ENCODE measurements at regions not wholly inside any gene's neighbourhood (a gene's known extent, or its start where the extent isn't known, plus 50 kb on each side); places are given as distances from the start of the nearest gene placed in this dataset.

GRCh38 chr1:101116006-101116405 lies 90.4 kb upstream of the DPH5 start:
- no peaks in the 10 kb centered on the region for H4K20me1 ChIP-seq (replicated peaks; ENCODE audit: control insufficient read depth, extremely low read depth, insufficient read depth, low read length)
- H3K4me1 ChIP-seq (ENCODE audit: control insufficient read depth, extremely low read depth, insufficient read depth, low read length) = peaks cover 12% of the 10 kb centered on the region
- DNase-seq (ENCODE audit: low read depth, low spot score) (no peak), FAIRE-seq (no peak)
- H3K36me3 ChIP-seq (ENCODE audit: control insufficient read depth in 2 of 2, extremely low read depth in 1 of 2, insufficient read depth in 2 of 2, low read length in 2 of 2) = no peaks in the 10 kb centered on the region
- H3K4me3 ChIP-seq (replicated peaks in 1 of 3; ENCODE audit: insufficient read depth in 1 of 3, low read depth in 1 of 3, low read length in 3 of 3) = no peak overlapping the region
- no TSS peak for BruUV-seq (replicated peaks)
- ChIA-PET CTCF (interaction anchor here (1.3 to 2.8 kb wide), 3 partner anchors 11 to 20 kb away, joined by 4 to 10 read pairs (median 8); no protein-coding TSS in a partner anchor), POLR2A (interaction anchor here (0.6 kb wide), 1 partner anchor 133 kb away, joined by 5 read pairs; no protein-coding TSS in a partner anchor)
- no peak overlapping the region for H3K4me2 ChIP-seq (ENCODE audit: insufficient read depth, low read length)
- intact Hi-C loops (cut with micrococcal nuclease) (no loop called here), dilution Hi-C loops (cut with MboI; ENCODE audit: extremely low pct_ligation_motif_present, low sequenced_read_pairs) (no loop called here)
- H3K9me1 ChIP-seq (replicated peaks; ENCODE audit: control insufficient read depth, extremely low read depth, insufficient read depth, low read length) = no peaks in the 10 kb centered on the region
- H3K79me2 ChIP-seq (ENCODE audit: control insufficient read depth, insufficient read depth, low read length) = no peaks in the 10 kb centered on the region
- no peaks in the 10 kb centered on the region for H3K9me3 ChIP-seq (replicated peaks; ENCODE audit: control insufficient read depth, insufficient read depth, low read length)
- H3K27ac ChIP-seq (ENCODE audit: insufficient read depth, low read depth, low read length) = no peak overlapping the region
- no peak overlapping the region for H2AFZ ChIP-seq (ENCODE audit: low read depth, low read length)
- no peaks in the 10 kb centered on the region for H3K27me3 ChIP-seq (ENCODE audit: control insufficient read depth in 2 of 2, insufficient read depth in 2 of 2, low read length in 2 of 2)
- TF ChIP-seq JUN (IDR thresholded peaks at IDR 0.05; ENCODE audit: borderline replicate concordance, insufficient read depth, insufficient read length, low read depth) (no peak), FOS (IDR thresholded peaks at IDR 0.05; ENCODE audit: borderline replicate concordance, insufficient read depth, low read length) (no peak), CTCF (IDR thresholded peaks at IDR 0.05; ENCODE audit: extremely low read depth in 1 of 2, insufficient read depth in 1 of 2, low read depth in 1 of 2, low read length in 2 of 2) (no peak), POLR2A (IDR thresholded peaks at IDR 0.05; ENCODE audit: low read depth, low read length) (no peak), EZH2 (IDR thresholded peaks at IDR 0.05; ENCODE audit: borderline replicate concordance, low read depth, low read length, severe bottlenecking) (no peak)
- no peak overlapping the region for H3K9ac ChIP-seq (replicated peaks; ENCODE audit: extremely low read depth, insufficient read depth, low read length)

DNA sequence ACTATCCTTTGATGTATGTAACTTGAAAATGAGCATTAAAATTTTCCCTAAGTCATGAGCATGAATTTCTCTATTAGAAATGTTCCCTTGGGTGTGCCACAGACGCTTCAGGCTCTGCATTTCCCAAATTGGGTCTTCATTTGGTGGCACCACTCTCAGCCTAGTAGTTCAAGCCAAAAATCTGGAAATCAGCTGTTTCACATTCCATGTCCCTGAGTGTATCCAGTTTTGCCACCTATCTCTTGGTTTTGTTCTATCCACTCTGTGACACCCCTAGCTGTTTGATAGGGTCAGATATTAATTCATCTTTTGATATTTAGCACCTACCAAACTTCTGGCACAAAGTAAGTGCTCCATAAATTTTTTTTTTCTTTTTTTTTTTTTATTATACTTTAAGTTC lies 89.5 kb upstream of the DPH5 start:
- Histone ChIP-seq H3K9me1 (replicated peaks; ENCODE audit: control insufficient read depth, extremely low read depth, insufficient read depth, low read length) (no peaks in the 10 kb centered on the region), H3K4me1 (ENCODE audit: control insufficient read depth, extremely low read depth, insufficient read depth, low read length) (peaks cover 12% of the 10 kb centered on the region), H3K4me2 (ENCODE audit: insufficient read depth, low read length) (no peak overlapping the region), H3K79me2 (ENCODE audit: control insufficient read depth, insufficient read depth, low read length) (no peaks in the 10 kb centered on the region), H2AFZ (ENCODE audit: low read depth, low read length) (no peak overlapping the region), H4K20me1 (replicated peaks; ENCODE audit: control insufficient read depth, extremely low read depth, insufficient read depth, low read length) (no peaks in the 10 kb centered on the region), H3K9me3 (replicated peaks; ENCODE audit: control insufficient read depth, insufficient read depth, low read length) (no peaks in the 10 kb centered on the region), H3K27me3 (ENCODE audit: control insufficient read depth in 2 of 2, insufficient read depth in 2 of 2, low read length in 2 of 2) (no peaks in the 10 kb centered on the region), H3K4me3 (replicated peaks in 1 of 3; ENCODE audit: insufficient read depth in 1 of 3, low read depth in 1 of 3, low read length in 3 of 3) (no peak overlapping the region), H3K36me3 (ENCODE audit: control insufficient read depth in 2 of 2, extremely low read depth in 1 of 2, insufficient read depth in 2 of 2, low read length in 2 of 2) (no peaks in the 10 kb centered on the region), H3K9ac (replicated peaks; ENCODE audit: extremely low read depth, insufficient read depth, low read length) (no peak overlapping the region), H3K27ac (ENCODE audit: insufficient read depth, low read depth, low read length) (no peak overlapping the region)
- ChIA-PET CTCF (interaction anchor here (2.0 to 2.8 kb wide), 2 partner anchors 12 to 21 kb away, joined by 8 to 10 read pairs; no protein-coding TSS in a partner anchor), POLR2A (interaction anchor here (0.6 kb wide), 1 partner anchor 132 kb away, joined by 5 read pairs; no protein-coding TSS in a partner anchor)
- DNase-seq (ENCODE audit: low read depth, low spot score) (no peak), FAIRE-seq (no peak)
- no peak for TF ChIP-seq CTCF (IDR thresholded peaks at IDR 0.05; ENCODE audit: extremely low read depth in 1 of 2, insufficient read depth in 1 of 2, low read depth in 1 of 2, low read length in 2 of 2)
- TF ChIP-seq JUN (IDR thresholded peaks at IDR 0.05; ENCODE audit: borderline replicate concordance, insufficient read depth, insufficient read length, low read depth) = no peak
- TF ChIP-seq MAX (IDR thresholded peaks at IDR 0.05; ENCODE audit: insufficient read depth, insufficient read length) = no peak
- no peak for TF ChIP-seq MYC (IDR thresholded peaks at IDR 0.05; ENCODE audit: low read depth, low read length)
- TF ChIP-seq POLR2A (IDR thresholded peaks at IDR 0.05; ENCODE audit: low read depth, low read length) = no peak
- TF ChIP-seq EZH2 (IDR thresholded peaks at IDR 0.05; ENCODE audit: borderline replicate concordance, low read depth, low read length, severe bottlenecking) = no peak
- no peak for TF ChIP-seq FOS (IDR thresholded peaks at IDR 0.05; ENCODE audit: borderline replicate concordance, insufficient read depth, low read length)
- TF ChIP-seq GATA2 (IDR thresholded peaks at IDR 0.05; ENCODE audit: insufficient read depth, insufficient read length, low read depth, low read length) = no peak
- no peak for TF ChIP-seq POLR2AphosphoS5 (IDR thresholded peaks at IDR 0.05; ENCODE audit: insufficient read depth, low read depth, low read length)
- intact Hi-C loops (cut with micrococcal nuclease) (no loop called here), dilution Hi-C loops (cut with MboI; ENCODE audit: extremely low pct_ligation_motif_present, low sequenced_read_pairs) (no loop called here)
- BruUV-seq (replicated peaks) = no TSS peak

Data from endothelial cell of umbilical vein (primary cell).